ENCODE measurements at regions not wholly inside any gene's neighbourhood (a gene's known extent, or its start where the extent isn't known, plus 50 kb on each side); places are given as distances from the start of the nearest gene placed in this dataset.

GRCh38 chr2:145721681-145722080 lies 1201.8 kb upstream of the ZEB2 start:
- TF ChIP-seq, protein P1, sequence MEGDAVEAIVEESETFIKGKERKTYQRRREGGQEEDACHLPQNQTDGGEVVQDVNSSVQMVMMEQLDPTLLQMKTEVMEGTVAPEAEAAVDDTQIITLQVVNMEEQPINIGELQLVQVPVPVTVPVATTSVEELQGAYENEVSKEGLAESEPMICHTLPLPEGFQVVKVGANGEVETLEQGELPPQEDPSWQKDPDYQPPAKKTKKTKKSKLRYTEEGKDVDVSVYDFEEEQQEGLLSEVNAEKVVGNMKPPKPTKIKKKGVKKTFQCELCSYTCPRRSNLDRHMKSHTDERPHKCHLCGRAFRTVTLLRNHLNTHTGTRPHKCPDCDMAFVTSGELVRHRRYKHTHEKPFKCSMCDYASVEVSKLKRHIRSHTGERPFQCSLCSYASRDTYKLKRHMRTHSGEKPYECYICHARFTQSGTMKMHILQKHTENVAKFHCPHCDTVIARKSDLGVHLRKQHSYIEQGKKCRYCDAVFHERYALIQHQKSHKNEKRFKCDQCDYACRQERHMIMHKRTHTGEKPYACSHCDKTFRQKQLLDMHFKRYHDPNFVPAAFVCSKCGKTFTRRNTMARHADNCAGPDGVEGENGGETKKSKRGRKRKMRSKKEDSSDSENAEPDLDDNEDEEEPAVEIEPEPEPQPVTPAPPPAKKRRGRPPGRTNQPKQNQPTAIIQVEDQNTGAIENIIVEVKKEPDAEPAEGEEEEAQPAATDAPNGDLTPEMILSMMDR (IDR thresholded peaks at IDR 0.05; ENCODE audit: low read depth, low read length, missing control alignments), result no peak
- no peak for DNase-seq (ENCODE audit: low read depth)
- no peak overlapping the region for H3K4me3 ChIP-seq (ENCODE audit: low read depth, low read length)

- TF ChIP-seq, protein P1 (IDR thresholded peaks at IDR 0.05; ENCODE audit: low read depth, low read length, missing control alignments), result no peak
- no peak overlapping the region for H3K4me3 ChIP-seq (ENCODE audit: low read depth, low read length)
- no peak for DNase-seq (ENCODE audit: low read depth)
These were observed 1195.7 kb upstream of the ZEB2 start for GRCh38 chr2:145715601-145716000.

DNA sequence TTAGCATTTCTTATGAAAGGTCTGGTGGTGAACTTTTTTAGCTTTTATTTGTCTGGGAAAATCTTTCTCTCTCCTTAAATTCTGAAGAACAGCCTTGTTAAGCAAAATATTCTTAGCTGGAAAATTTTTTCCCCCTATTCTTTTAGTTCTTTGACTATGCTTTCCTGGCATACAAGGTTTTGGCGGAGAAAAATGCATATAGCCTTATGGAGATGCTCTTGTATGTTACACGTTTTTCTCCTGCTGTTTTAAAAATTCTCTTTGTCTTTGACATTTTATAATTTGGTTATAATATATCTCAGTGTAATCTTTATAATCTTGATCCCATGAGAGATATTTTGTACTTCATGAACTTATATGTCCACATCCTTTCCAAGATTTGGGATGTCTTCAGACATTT lies 1190.4 kb upstream of the ZEB2 start:
- TF ChIP-seq, protein P1 (IDR thresholded peaks at IDR 0.05; ENCODE audit: low read depth, low read length, missing control alignments), result no peak
- no peak overlapping the region for H3K4me3 ChIP-seq (ENCODE audit: low read depth, low read length)
- no peak for DNase-seq (ENCODE audit: low read depth)

DNA sequence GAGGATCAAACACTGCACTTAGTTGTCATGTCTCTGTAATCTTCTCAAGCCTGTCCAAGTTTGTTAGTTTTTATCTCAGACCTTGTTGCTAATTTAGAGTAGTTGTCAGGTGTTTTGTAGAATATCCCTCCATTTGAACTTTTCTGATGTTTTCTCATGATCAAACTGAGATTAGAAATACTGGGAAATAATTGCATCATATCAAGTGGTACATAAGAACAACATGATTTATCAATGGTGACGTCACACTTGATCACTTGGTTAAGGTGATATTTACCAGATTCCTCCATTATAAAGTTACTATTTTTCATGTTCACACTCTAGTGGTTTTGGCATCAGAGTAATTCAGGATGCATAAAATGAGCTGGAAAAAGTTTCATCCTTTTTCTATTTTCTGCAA lies 1182.4 kb upstream of the ZEB2 start:
- DNase-seq (ENCODE audit: low read depth), result no peak
- TF ChIP-seq, protein P1 (IDR thresholded peaks at IDR 0.05; ENCODE audit: low read depth, low read length, missing control alignments), result no peak
- no peak overlapping the region for H3K4me3 ChIP-seq (ENCODE audit: low read depth, low read length)

DNA sequence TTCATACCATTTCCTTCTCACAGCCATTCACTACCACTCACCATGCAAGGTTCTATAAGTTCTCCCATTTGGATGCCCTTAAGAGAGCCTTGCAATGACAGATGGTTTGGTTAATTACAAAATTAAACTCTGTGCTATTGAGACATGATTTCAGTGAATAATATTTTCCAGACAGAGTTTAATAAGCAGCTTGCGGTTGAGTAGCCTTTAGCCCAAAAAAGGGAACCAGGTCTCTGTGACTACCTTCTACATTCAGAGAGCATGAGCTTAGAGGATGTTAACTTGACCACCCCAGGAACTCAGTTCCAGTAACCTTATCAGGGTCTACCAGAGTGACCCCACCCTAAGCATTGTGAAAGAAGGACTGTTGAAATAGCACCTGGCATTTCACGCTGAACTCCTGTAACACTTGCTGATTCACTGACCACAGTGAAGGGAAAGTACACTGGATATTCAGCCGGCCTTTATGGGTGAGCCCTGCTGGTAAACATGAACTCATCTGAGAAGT lies 1173.1 kb upstream of the ZEB2 start:
- H3K4me3 ChIP-seq (ENCODE audit: low read depth, low read length), result no peak overlapping the region
- TF ChIP-seq, protein P1 (IDR thresholded peaks at IDR 0.05; ENCODE audit: low read depth, low read length, missing control alignments), result no peak
- DNase-seq (ENCODE audit: low read depth), result no peak

GRCh38 chr2:145691659-145692058 lies 1171.7 kb upstream of the ZEB2 start:
- TF ChIP-seq, protein P1 (IDR thresholded peaks at IDR 0.05; ENCODE audit: low read depth, low read length, missing control alignments), result no peak
- no peak for DNase-seq (ENCODE audit: low read depth)
- H3K4me3 ChIP-seq (ENCODE audit: low read depth, low read length), result no peak overlapping the region

DNA sequence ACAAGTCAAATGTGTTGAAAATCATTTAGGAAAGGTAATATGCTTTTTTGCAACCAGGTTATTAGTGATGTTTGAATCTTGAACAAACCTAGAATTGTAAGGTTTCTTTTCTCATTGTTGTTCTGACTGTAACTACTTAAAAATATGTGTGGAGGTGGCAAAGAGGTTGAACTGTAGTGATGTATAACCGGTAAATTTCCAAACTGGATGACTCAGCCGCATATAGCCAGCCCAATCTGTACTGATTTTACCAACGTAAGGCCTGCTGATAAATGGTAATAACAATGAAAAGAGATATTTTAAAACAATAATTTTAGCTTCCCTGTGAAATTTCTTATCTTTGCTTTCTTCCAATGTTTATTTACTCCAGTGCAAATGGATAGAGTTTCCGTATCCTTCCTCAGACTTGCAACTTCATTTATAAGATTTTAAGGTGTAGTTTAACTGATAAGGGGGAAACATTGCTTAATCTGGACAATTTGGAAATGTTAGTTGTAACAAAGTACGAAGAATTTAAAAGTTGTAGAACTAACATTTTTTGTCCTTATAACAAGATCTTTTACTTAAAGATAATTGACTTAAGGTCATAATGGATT lies 1170.4 kb upstream of the ZEB2 start:
- TF ChIP-seq, protein P1 (IDR thresholded peaks at IDR 0.05; ENCODE audit: low read depth, low read length, missing control alignments), result no peak
- DNase-seq (ENCODE audit: low read depth), result no peak
- H3K4me3 ChIP-seq (ENCODE audit: low read depth, low read length), result no peak overlapping the region

Data from GM12864 (cell line).